ENCODE measurements at regions not wholly inside any gene's neighbourhood (a gene's known extent, or its start where the extent isn't known, plus 50 kb on each side); places are given as distances from the start of the nearest gene placed in this dataset.

- POLR2A ChIA-PET = no interaction called here
- H3K4me1 ChIP-seq (ENCODE audit: control insufficient read depth, extremely low read depth, insufficient read depth, low read length) = no peaks in the 10 kb centered on the region
- TF ChIP-seq POLR2A (IDR thresholded peaks at IDR 0.05; ENCODE audit: low read depth, low read length) = no peak
- TF ChIP-seq MAX (IDR thresholded peaks at IDR 0.05; ENCODE audit: insufficient read depth, insufficient read length) = no peak
- no peak for TF ChIP-seq FOS (IDR thresholded peaks at IDR 0.05; ENCODE audit: borderline replicate concordance, insufficient read depth, low read length)
- TF ChIP-seq EZH2 (IDR thresholded peaks at IDR 0.05; ENCODE audit: borderline replicate concordance, low read depth, low read length, severe bottlenecking) = no peak
- no peak for TF ChIP-seq MYC (IDR thresholded peaks at IDR 0.05; ENCODE audit: low read depth, low read length)
- no peak for TF ChIP-seq JUN (IDR thresholded peaks at IDR 0.05; ENCODE audit: borderline replicate concordance, insufficient read depth, insufficient read length, low read depth)
- TF ChIP-seq GATA2 (IDR thresholded peaks at IDR 0.05; ENCODE audit: insufficient read depth, insufficient read length, low read depth, low read length) = no peak
- no peak for TF ChIP-seq CTCF (IDR thresholded peaks at IDR 0.05; ENCODE audit: extremely low read depth in 1 of 2, insufficient read depth in 1 of 2, low read depth in 1 of 2, low read length in 2 of 2)
- no peak for TF ChIP-seq POLR2AphosphoS5 (IDR thresholded peaks at IDR 0.05; ENCODE audit: insufficient read depth, low read depth, low read length)
- H3K27ac ChIP-seq (ENCODE audit: insufficient read depth, low read depth, low read length) = no peak overlapping the region
- dilution Hi-C loops (cut with MboI; ENCODE audit: extremely low pct_ligation_motif_present, low sequenced_read_pairs) = no loop called here
- H3K4me2 ChIP-seq (ENCODE audit: insufficient read depth, low read length) = no peak overlapping the region
- CTCF ChIA-PET = interaction anchor here (1.4 kb wide), 1 partner anchor 28 kb away, joined by 3 read pairs; no protein-coding TSS in a partner anchor
- peaks cover 0 to 6% of the 10 kb centered on the region in 2 experiments for H3K27me3 ChIP-seq (ENCODE audit: control insufficient read depth in 2 of 2, insufficient read depth in 2 of 2, low read length in 2 of 2)
- no peak overlapping the region for H2AFZ ChIP-seq (ENCODE audit: low read depth, low read length)
- BruUV-seq (replicated peaks) = no TSS peak
- no peaks in the 10 kb centered on the region for H3K36me3 ChIP-seq (ENCODE audit: control insufficient read depth in 2 of 2, extremely low read depth in 1 of 2, insufficient read depth in 2 of 2, low read length in 2 of 2)
- no peaks in the 10 kb centered on the region for H3K9me1 ChIP-seq (replicated peaks; ENCODE audit: control insufficient read depth, extremely low read depth, insufficient read depth, low read length)
- DNase-seq (ENCODE audit: low read depth, low spot score) = no peak
- intact Hi-C loops (cut with micrococcal nuclease) = no loop called here
- no peak overlapping the region for H3K4me3 ChIP-seq (replicated peaks in 1 of 3; ENCODE audit: insufficient read depth in 1 of 3, low read depth in 1 of 3, low read length in 3 of 3)
- no peaks in the 10 kb centered on the region for H3K79me2 ChIP-seq (ENCODE audit: control insufficient read depth, insufficient read depth, low read length)
- no peak overlapping the region for H3K9ac ChIP-seq (replicated peaks; ENCODE audit: extremely low read depth, insufficient read depth, low read length)
- no peaks in the 10 kb centered on the region for H3K9me3 ChIP-seq (replicated peaks; ENCODE audit: control insufficient read depth, insufficient read depth, low read length)
- H4K20me1 ChIP-seq (replicated peaks; ENCODE audit: control insufficient read depth, extremely low read depth, insufficient read depth, low read length) = no peaks in the 10 kb centered on the region
- FAIRE-seq = no peak
Observed at GRCh38 chr3:69499899-69500421, 114.1 kb upstream of the FRMD4B start.

Measured in endothelial cell of umbilical vein (primary cell).